IMR-90 (cell line): ENCODE measurements at regions not wholly inside any gene's neighbourhood (a gene's known extent, or its start where the extent isn't known, plus 50 kb on each side); places are given as distances from the start of the nearest gene placed in this dataset.

ENCODE experiments used
- ATAC-seq: fragments of 200-7000 bp; cut with Tn5 transposase; 2 replicates; pipeline ENCODE4 v1.9.1; 2020; ENCODE audit warnings: low read depth, mild to moderate bottlenecking, moderate library complexity
- BruUV-seq: library from RNA; stranded (reverse); fragments of 400-500 nt; replicated peaks from 2 replicates; lab custom pipeline; 2021; lab: Mats Ljungman, UMichigan
- CTCF ChIA-PET: fragments of 300-600 bp; formaldehyde crosslinking; extraction: SDS; loops from one replicate; lab custom pipeline; 2021; ENCODE audit warnings: antibody characterized with exemption; lab: Yijun Ruan, JAX
- POLR2A ChIA-PET: fragments of 300-600 bp; sonication (Branson Sonifier 250); formaldehyde crosslinking; loops from one replicate; lab custom pipeline; 2022; ENCODE audit warnings: antibody characterized with exemption; ENCODE audit not compliant: unreplicated experiment; lab: Charles Lee
- DNase-seq: peaks from one replicate; pipeline ENCODE4 v3.0.0; 2013
- H2AFZ ChIP-seq: replicated peaks from 2 replicates; pipeline ENCODE3; 2013; ENCODE audit warnings: low read length, mild to moderate bottlenecking; ENCODE audit not compliant: poor library complexity
- H2AK5ac ChIP-seq: 2 replicates; pipeline ENCODE4 v1.6.1; 2013; ENCODE audit warnings: low read depth, low read length, inconsistent platforms
- H2AK9ac ChIP-seq: replicated peaks from 2 replicates; pipeline ENCODE3; 2013; ENCODE audit warnings: mild to moderate bottlenecking, low read depth, low read length, moderate library complexity; ENCODE audit not compliant: poor library complexity
- H2BK120ac ChIP-seq: 2 replicates; pipeline ENCODE4 v1.6.1; 2013; ENCODE audit warnings: low read depth, low read length, inconsistent platforms
- H2BK15ac ChIP-seq: 3 replicates; pipeline ENCODE4 v1.6.1; 2013; ENCODE audit warnings: low read depth, low read length, inconsistent platforms
- H2BK20ac ChIP-seq: 2 replicates; pipeline ENCODE4 v1.6.1; 2013; ENCODE audit warnings: low read depth, mild to moderate bottlenecking, inconsistent platforms, low read length, moderate library complexity
- H2BK5ac ChIP-seq: 2 replicates; pipeline ENCODE4 v1.6.1; 2013; ENCODE audit warnings: mild to moderate bottlenecking, low read depth, low read length, inconsistent platforms; ENCODE audit not compliant: poor library complexity, severe bottlenecking
- H3K14ac ChIP-seq: replicated peaks from 2 replicates; pipeline ENCODE4 v1.6.1; 2013; ENCODE audit warnings: low read depth, low read length, inconsistent platforms
- H3K18ac ChIP-seq: 2 replicates; pipeline ENCODE4 v1.6.1; 2013; ENCODE audit warnings: low read depth, low read length, control low read depth
- H3K23ac ChIP-seq: 2 replicates; pipeline ENCODE4 v1.6.1; 2013; ENCODE audit warnings: low read depth, low read length, inconsistent platforms
- H3K27ac ChIP-seq: 2 replicates; pipeline ENCODE4 v1.5.1; 2013; ENCODE audit warnings: mild to moderate bottlenecking, control low read depth, low read length; ENCODE audit not compliant: insufficient read depth
- H3K27me3 ChIP-seq: 2 replicates; pipeline ENCODE4 v1.6.1; 2013; ENCODE audit warnings: low read length; ENCODE audit not compliant: control insufficient read depth, insufficient read depth
- H3K36me3 ChIP-seq: 2 replicates; pipeline ENCODE4 v1.6.1; 2013; ENCODE audit warnings: low read length, mixed read lengths; ENCODE audit not compliant: control insufficient read depth, insufficient read depth
- H3K4ac ChIP-seq: 2 replicates; pipeline ENCODE4 v1.6.1; 2013; ENCODE audit warnings: low read depth, low read length, inconsistent platforms
- H3K4me1 ChIP-seq: 2 replicates; pipeline ENCODE4 v1.6.1; 2013; ENCODE audit warnings: low read length, mixed read lengths; ENCODE audit not compliant: control insufficient read depth, insufficient read depth
- H3K4me2 ChIP-seq: 2 replicates; pipeline ENCODE4 v1.6.1; 2013; ENCODE audit warnings: low read depth, mild to moderate bottlenecking, control low read depth, low read length, moderate library complexity
- H3K4me3 ChIP-seq: 2 replicates; pipeline ENCODE4 v1.5.1; 2013; ENCODE audit warnings: low read depth, mild to moderate bottlenecking, control low read depth, low read length, moderate library complexity; ENCODE audit not compliant: insufficient read depth
- H3K56ac ChIP-seq: 2 replicates; pipeline ENCODE4 v1.6.1; 2013; ENCODE audit warnings: low read length, inconsistent platforms; ENCODE audit not compliant: insufficient read depth; ENCODE audit errors: extremely low read depth
- H3K79me1 ChIP-seq, 2 experiments: 2 replicates each; pipeline ENCODE4 v1.6.1; 2013; ENCODE audit warnings: low read length in 2 of 2, inconsistent platforms in 1 of 2, low read depth in 1 of 2
- H3K9ac ChIP-seq: 2 replicates; pipeline ENCODE4 v1.6.1; 2013; ENCODE audit warnings: low read depth, low read length, control low read depth
- H3K9me1 ChIP-seq: 2 replicates; pipeline ENCODE4 v1.6.1; 2013; ENCODE audit warnings: low read length, inconsistent platforms; ENCODE audit not compliant: insufficient read depth
- H3K9me3 ChIP-seq: 2 replicates; pipeline ENCODE4 v1.6.1; 2013; ENCODE audit warnings: low read length; ENCODE audit not compliant: control insufficient read depth, insufficient read depth
- H4K20me1 ChIP-seq: 2 replicates; pipeline ENCODE4 v1.6.1; 2013; ENCODE audit warnings: low read length, inconsistent platforms; ENCODE audit not compliant: insufficient read depth
- H4K5ac ChIP-seq: 2 replicates; pipeline ENCODE4 v1.6.1; 2013; ENCODE audit warnings: mild to moderate bottlenecking, low read depth, low read length, control low read depth
- H4K8ac ChIP-seq, 2 experiments: 2 replicates each; pipeline ENCODE4 v1.6.1; 2013; ENCODE audit warnings: low read depth in 2 of 2, low read length in 2 of 2, control low read depth in 1 of 2, inconsistent platforms in 1 of 2
- H4K91ac ChIP-seq: 2 replicates; pipeline ENCODE4 v1.6.1; 2013; ENCODE audit warnings: low read depth, low read length, inconsistent platforms; ENCODE audit not compliant: insufficient read depth
- BHLHE40 ChIP-seq: fragments of 150-350 bp; IDR thresholded peaks from 2 replicates; pipeline ENCODE4 v1.6.1; 2016; ENCODE audit warnings: mild to moderate bottlenecking, low read depth, low read length
- CEBPB ChIP-seq: IDR thresholded peaks from 2 replicates; pipeline ENCODE4 v1.6.1; 2012; ENCODE audit warnings: low read depth, low read length, improper control_type of control experiment
- NFE2L2 ChIP-seq: fragments of 150-350 bp; IDR thresholded peaks from 2 replicates; pipeline ENCODE4 v1.6.1; 2016; ENCODE audit warnings: low read depth, mild to moderate bottlenecking, low read length
- RCOR1 ChIP-seq: IDR thresholded peaks from 2 replicates; pipeline ENCODE4 v1.6.1; 2012; ENCODE audit warnings: mild to moderate bottlenecking, low read length, improper control_type of control experiment; ENCODE audit not compliant: insufficient replicate concordance
- WGBS, 2 experiments: methylation state at CpG; one replicate each; pipeline versions ENCODE4 v1.1.5 to v1.1.7; 2013; ENCODE audit warnings: missing lambda C conversion rate in 2 of 2; ENCODE audit not compliant: insufficient read length in 1 of 2; ENCODE audit errors: extremely low coverage in 2 of 2; 5-methylcytosine and 5-hydroxymethylcytosine counted together
- dilution Hi-C: fragments of 300-500 bp; cut with HindIII; formaldehyde crosslinking; loops from one replicate; pipeline ENCODE4 v1.14.3; 2018; ENCODE audit warnings: low sequenced_read_pairs; ENCODE audit not compliant: unreplicated experiment
- in situ Hi-C: fragments of 300-500 bp; cut with MboI; formaldehyde crosslinking; loops from 3 replicates; pipeline ENCODE4 v1.14.3; 2019; ENCODE audit warnings: low sequenced_read_pairs, inconsistent platforms, mixed read lengths
- intact Hi-C: fragments of 100-400 bp; cut with micrococcal nuclease; formaldehyde crosslinking; loops from 2 replicates; pipeline ENCODE4 v1.10.0; 2022
- TF ChIP-seq, protein P1 (sequence below): fragments of 150-350 bp; IDR thresholded peaks from 2 replicates; pipeline ENCODE4 v1.6.1; 2017; ENCODE audit warnings: mild to moderate bottlenecking, antibody characterized with exemption, low read length, low read depth

DNA sequence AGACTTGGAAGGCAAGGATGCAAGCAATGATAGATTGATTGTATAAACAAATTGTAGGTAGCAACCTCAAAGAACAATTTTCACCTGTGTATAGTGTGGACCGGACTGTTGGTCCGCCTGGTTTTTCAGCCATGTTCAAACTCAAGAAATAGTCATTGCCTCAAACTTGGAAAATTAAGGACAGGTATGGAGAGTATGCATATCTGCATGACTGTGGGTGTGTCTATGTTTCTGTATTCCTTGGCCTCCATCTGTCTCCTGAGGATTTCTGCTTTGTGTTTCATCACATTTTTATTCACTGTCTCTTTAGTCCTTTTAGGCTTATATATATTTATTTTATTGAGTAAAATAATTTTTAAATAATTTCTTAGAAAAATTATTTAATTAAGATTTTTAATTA, 53.9 kb upstream of the RASA2 start:
- H2BK20ac ChIP-seq: peak overlapping the region; percentile 70
- ChIA-PET POLR2A (no interaction called here), CTCF (no interaction called here)
- intact Hi-C loops: no loop called here
- H3K9me3 ChIP-seq: no peaks in the 10 kb centered on the region
- H2BK120ac ChIP-seq: no peak overlapping the region
- no peak overlapping the region for H3K4me2 ChIP-seq
- no CpG with 5 or more reads among the region's 2 CpGs for WGBS, 2 experiments
- no peak overlapping the region for H2BK15ac ChIP-seq
- H3K79me1 ChIP-seq: peaks cover 39 to 74% of the 10 kb centered on the region in 2 experiments
- no peak overlapping the region for H2AFZ ChIP-seq
- 0 out of 2 replicates have a peak overlapping the region, but pooled peaks have one; percentile 57 for H3K14ac ChIP-seq
- H4K8ac ChIP-seq: peak overlapping the region in 1 of 2 experiments; percentile 5; a peak in 1 of 4 replicates
- no peaks in the 10 kb centered on the region for H3K27me3 ChIP-seq
- H3K4me3 ChIP-seq: no peak overlapping the region
- no peak for ATAC-seq
- H2BK5ac ChIP-seq: peak overlapping the region; percentile 43
- H2AK9ac ChIP-seq: no peak overlapping the region
- no peak overlapping the region for H2AK5ac ChIP-seq
- H3K4ac ChIP-seq: no peak overlapping the region
- peaks cover 22% of the 10 kb centered on the region for H3K4me1 ChIP-seq
- H3K27ac ChIP-seq: no peak overlapping the region
- no peak for DNase-seq
- no TSS peak for BruUV-seq
- peaks cover 11% of the 10 kb centered on the region for H3K9me1 ChIP-seq
- no peak overlapping the region for H4K5ac ChIP-seq
- H4K20me1 ChIP-seq: peaks cover 3% of the 10 kb centered on the region; the same call in 1 of the 2 replicates
- no peak for TF ChIP-seq RCOR1
- TF ChIP-seq, protein P1, sequence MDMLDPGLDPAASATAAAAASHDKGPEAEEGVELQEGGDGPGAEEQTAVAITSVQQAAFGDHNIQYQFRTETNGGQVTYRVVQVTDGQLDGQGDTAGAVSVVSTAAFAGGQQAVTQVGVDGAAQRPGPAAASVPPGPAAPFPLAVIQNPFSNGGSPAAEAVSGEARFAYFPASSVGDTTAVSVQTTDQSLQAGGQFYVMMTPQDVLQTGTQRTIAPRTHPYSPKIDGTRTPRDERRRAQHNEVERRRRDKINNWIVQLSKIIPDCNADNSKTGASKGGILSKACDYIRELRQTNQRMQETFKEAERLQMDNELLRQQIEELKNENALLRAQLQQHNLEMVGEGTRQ: no peak
- TF ChIP-seq BHLHE40: no peak
- TF ChIP-seq CEBPB: no peak
- no peak for TF ChIP-seq NFE2L2
- dilution Hi-C loops: no loop called here
- no peak overlapping the region for H3K9ac ChIP-seq
- no peak overlapping the region for H3K56ac ChIP-seq
- peaks cover 43% of the 10 kb centered on the region for H3K36me3 ChIP-seq
- in situ Hi-C loops: no loop called here
- no peak overlapping the region for H3K18ac ChIP-seq
- no peak overlapping the region for H4K91ac ChIP-seq
- 0 out of 2 replicates have a peak overlapping the region, but pooled peaks have one; percentile 31 for H3K23ac ChIP-seq
